HG03045 (cell line): ENCODE measurements at regions not wholly inside any gene's neighbourhood (a gene's known extent, or its start where the extent isn't known, plus 50 kb on each side); places are given as distances from the start of the nearest gene placed in this dataset.

Experiments used
- ATAC-seq: cut with Tn5 transposase; IDR thresholded peaks from one replicate; pipeline ENCODE4 v1.9.1; 2021; ENCODE audit warnings: mild to moderate bottlenecking, moderate library complexity; ENCODE audit not compliant: unreplicated experiment

DNA sequence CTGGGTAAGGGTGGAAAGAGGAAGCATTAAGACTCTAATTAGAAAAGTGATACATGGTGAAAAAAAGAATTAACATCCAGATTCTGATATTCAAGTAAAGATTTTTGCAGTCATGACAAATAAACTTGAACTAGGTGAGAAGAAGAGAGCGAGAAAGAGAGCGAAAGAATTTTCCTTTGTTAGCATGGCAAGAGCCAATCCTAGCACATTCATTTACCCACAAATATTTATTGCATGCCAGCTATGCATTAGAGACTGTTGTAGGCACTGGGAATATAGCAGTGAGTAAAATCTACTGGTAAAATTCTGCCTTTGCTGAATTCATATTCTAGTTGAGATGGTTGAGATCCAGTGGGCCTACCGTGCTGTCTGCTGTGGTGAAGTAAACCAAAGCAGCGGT, 177.9 kb upstream of the DPH6 start:
- no peak for ATAC-seq

DNA sequence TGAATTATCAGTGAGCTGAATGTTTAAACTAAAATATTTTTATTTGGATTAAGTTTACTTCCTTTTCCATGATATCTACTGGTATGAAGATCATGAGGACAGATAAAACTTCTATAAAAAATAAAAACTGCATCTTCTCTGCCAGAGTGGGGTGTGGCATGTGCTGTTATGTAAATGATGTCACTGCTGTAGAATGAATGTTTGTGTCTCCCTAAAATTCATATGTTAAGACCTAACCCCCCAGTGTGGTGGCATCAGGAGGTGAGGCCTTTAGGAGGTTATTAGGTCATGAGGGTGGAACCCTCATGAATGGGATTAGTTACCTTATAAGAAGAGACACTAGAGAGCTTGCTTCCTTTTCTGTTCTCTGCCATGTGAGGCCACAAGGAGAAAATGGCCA, 178.7 kb upstream of the DPH6 start:
- ATAC-seq, result no peak

DNA sequence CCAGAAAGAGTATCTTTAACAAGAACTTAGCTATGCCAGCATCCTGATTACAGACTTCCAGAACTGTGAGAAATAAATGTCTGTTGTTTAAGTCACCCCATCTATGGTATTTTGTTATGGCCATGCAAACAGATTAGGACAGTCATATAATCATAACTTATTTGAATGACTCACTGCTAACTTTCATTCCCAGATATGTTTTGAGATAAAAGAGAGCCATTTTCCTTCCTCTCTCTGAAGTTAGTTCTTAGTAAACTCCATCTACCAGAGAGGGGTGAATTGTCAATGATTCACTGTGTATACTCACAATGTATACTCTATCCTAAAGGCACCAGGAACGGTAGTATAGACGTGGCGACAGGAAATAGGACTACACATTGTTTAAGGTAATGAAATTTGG, 179.4 kb upstream of the DPH6 start:
- ATAC-seq, result no peak

DNA sequence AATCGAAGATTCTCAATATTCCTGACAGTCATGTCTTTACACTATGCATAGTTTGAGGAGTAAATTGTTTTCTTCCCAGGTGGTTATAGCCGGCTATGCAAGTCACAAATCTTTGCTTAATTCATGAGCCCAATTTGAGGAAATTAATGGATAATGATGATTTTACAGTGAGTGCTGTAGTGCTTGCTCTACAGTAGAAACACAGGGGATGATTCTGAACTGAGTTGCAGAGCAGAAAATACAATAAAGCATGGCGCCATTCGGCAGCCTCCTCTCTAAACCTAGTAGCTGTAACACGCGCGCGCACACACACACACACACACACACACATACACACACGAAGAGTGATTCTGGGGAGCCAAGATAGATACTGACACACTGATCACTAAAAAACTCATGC, 181.7 kb upstream of the DPH6 start:
- ATAC-seq, result no peak

DNA sequence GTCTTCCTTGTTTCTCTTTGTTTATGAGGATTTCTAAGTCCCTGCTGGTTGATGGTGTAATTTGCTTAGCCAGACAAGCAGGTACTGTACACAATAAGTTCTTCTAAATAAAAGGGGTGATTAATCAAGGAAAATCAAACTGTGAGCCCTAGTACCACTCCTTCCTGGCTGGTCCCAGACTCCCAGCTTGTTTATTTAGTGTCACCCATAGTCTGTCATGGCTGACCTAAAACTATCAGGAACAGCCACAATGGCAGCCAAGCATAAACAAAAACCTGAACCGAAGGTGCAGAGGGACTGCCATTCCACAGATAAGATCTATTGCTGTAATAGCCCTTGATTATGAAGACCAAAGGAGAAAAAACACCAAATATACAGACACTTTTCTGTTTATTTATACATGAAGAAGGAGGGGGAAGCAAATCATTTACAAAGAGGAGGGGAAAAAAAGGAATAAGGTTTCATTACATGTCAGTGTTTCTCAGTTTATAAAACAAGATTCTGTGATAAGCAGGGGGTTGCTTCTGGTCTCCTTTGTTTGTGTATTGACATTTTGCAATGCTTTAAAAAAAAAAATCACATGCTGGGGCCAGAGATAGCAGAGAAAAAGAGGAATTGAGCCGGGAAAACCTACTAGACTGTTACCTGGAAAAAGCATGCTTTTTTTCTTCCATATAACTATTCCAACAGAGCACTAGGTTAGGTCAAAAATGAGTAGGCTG, 182.4 kb upstream of the DPH6 start:
- ATAC-seq, result no peak

DNA sequence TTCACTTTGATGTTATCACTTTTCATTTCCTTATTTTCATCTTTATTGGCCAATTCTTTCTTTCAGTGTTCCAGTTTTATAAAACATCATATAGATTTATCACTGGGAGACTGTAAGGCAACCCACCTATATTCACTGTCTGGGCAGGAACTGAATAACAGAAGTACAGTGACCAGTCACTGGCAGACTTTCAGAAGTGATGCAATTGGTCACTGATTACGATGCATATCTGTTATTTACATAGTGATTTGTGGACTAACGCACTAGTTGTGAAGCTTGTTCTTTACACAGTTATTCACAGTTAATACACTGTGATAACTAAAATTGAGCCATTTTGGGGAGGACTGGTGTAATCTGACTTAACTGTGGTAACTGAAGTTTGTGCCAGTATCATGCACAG, 190.2 kb upstream of the DPH6 start:
- ATAC-seq, result no peak

DNA sequence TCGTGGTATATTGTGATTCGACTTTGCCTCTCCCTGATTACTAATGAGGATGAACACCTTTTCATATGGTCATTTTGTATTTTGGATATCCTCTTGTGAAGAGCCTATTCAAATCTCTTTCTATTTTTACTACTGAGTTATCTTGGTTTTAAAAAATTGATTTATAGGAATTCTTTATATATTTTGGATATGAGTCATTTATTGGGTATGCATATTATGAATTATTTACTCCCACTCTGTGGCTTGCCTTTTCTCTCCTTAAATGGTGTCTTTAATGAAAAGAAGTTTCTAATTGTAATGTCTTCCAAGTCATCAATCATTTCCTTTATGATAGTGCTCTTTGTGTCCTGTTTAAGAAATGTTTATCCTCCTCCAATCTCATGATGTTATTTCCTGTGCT, 191.5 kb upstream of the DPH6 start:
- ATAC-seq, result no peak

DNA sequence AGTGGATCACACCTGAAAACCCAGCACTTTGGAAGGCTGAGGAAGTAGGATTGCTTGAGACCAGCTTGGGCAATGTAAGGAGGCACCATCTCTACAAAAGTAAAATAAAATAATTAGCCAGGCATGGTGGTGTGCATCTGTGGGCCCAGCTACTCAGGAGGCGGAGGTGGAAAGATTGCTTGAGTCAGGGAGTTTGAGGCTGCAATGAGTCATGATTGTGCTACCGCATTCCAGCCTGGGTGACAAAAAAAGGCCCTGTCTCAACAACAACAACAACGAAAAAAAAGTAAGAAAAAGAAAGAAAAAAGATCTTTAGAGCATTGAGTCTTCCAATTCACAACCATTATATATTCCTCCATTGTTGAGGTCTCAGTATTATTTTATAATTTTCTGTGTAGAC, 192.4 kb upstream of the DPH6 start:
- ATAC-seq, result no peak

DNA sequence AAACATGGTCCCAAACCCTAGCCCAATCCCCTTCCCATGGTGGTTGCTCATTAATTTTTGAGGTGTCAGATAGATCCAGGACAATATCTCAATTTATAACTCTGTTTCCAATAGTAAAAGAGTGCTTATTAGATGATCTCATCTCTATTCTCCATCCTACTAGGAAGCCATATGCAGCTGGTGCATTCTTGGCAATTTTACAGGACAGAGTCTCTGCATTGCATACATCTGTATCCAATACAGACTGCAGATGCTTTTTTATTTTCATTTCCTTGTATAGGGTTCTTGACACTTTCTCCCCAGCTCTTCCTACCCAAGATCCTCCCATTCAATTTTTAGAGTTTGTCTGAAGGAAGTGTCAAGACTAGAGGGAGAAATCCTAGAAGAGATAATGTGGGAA, 194.8 kb upstream of the DPH6 start:
- ATAC-seq, result no peak

DNA sequence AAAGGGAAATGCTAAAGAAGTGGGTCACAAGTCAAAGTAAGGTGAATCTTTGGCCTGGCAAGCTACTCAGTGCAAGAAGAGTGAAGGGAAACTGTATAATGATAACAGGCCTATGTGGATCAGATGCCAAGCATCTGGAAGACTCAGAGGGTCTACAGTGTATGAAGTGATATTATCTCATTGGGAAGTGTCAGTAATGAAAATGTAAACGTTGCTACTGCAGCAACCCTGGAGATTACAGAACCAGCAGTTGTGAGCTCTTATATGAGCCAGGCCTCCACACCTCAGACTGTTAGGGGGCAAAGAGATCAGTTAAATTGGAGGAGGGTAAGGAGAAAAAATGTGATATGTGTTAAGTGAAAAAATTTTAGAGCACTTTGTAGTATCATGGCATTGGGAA, 195.4 kb upstream of the DPH6 start:
- ATAC-seq, result no peak

DNA sequence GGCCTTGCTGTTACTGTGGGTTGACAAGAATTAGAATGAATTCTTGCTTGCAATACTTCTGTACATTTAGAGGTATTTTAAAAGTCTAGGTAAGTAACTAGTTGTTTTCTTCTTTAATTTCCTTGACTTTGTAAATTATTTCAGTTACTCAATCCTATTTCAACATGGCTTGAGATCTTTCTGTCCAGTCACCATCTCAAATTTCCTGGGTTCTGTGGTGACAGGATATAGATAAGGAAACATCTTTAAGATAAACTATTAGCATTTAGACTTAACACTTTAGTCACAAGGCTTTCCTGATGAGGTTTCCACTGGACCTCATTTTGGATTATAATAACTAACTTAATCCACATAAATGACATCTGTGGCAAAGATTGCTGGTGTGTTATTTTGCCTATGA, 195.9 kb upstream of the DPH6 start:
- no peak for ATAC-seq

DNA sequence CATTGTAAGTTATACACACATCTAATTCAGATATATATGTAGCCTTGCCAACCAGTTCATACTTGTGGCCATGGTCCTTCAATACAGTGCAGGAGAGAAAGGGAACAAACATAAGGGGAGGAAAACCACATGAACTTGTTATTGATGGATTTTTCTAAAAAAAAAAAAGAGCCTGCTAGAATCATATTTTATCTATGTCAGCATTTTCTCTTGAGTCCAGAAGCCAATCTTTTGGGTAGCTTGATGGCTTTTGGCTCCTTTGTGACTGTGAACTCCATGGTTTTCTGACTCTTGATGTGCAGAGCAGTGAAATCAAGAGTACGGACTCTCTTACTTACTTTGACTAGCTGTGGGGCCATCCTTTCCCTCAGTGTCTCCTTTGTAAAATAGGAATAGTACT, 197.4 kb upstream of the DPH6 start:
- ATAC-seq, result no peak

DNA sequence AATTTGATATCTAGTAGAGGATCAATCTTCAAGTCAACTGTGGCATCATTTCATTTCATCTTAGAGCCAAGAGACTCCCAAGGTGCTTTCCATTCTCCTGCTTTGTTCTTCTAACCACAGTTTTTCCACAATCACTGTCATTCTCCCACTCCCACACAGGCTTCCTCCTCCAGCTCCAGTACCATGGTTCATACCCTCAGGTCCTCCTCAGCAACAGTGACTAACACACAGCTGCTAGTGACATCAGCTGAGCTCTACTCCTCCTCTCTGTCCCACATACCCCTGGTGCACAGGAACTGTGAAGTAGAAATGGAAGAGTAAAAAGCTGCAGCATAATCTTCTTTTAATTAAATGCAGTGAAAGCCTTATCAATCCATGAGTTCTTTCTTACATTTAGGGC, 200.2 kb upstream of the DPH6 start:
- ATAC-seq, result no peak

DNA sequence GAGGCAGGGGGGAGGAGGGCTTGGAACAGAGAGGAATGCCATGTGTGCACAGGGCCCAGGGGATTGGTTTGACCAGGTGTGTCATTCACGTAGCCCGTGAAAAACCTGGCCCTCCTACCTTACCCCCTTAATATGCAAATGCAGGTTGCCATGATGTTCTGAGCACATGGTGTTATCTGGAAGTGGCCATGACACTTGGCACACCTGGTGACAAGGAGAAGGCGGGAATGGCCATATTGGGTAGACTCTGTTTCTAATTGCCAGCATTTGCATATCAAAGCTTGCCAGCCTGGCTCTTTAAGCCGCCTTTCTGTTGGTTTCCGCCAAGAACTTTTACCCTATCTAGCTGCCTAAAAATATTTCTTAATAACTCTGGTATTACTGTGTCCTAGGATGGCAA, 202.1 kb upstream of the DPH6 start:
- no peak for ATAC-seq

DNA sequence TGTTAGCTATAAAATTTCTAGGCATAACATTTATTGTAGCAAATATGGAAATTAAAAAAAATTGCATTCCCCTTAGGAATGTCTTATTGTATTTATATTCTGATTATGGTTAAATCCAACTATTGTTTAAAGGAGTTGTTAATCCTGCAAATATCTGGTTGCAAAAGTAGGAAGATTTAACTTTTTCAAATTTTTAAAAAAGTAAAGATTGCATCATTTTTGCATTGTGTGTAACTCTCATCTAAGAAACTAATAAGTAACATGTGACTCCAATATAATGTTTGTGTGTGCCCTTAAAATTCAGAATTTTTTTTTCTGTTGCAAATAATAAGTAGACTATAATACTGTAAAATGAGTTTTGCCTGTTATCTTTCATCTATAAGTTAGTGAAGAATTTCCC, 204.1 kb upstream of the DPH6 start:
- ATAC-seq, result no peak

DNA sequence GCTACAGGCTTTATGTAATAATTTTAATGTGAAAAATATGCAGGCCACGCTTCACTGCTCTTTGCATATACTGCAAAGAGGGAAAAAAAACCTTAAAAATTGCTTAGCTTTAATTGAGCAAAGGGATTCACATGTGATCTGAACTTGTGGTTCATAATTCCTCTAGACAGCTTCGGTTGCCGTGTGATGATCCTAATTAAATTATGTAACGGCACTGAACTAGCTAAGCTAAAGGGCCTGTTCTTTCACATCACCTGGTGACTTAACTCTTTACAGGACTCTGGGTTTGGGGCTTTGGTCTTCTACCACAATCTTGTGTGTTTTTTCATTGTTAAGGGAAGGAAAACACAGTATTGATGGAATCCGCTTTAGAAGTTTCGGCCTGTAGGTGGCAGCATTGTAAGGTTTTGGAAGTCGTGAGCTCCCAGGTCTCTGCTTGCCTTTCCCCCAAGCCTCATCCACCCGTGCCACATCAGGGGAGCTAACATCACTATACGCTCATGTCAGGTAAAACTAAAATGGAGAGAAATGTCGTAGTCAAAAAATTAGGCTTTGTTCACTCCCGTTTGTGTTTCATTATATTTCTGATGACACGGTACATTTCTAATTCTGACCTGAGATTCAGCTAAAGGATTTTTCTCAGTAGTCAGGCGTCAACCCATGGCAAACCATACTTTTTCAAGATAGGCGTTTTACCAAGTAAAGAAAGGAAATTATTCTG, 205.6 kb upstream of the DPH6 start:
- no peak for ATAC-seq

DNA sequence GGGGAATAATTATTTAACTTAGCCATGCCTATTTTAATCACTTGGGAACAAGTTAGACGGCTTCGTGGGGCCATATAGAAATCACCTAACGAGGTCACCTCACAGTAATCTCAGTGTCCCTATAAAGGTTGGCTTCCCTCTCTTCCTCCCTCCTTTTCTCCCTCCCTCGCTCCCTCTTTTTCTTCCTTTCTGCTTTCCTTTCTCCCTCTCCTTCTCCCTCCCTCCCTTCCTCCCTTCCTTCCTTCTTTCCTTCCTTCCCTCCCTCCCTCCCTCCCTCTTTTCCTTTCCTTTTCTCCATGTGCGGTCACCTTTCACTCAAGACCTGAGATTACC, 206.1 kb upstream of the DPH6 start:
- no peak for ATAC-seq

DNA sequence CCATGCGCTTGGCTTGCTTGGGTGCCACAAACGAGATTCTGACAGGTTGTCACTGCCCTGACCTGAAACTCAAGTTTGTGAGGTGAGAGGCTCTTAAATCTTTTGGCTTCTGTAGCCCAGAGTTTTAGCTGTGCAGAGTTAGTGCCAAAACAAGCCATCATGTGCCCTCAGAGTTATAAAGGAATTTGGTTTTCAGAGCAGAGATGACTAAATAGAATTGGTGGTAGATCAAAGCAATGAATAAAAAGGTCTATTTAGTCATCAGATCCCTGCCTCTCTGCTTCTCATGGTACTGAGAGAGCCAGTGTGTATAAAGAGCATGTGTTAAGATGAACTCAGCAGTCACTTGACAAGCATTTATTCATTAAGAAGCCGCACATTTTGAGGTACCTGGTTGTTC, 207.5 kb upstream of the DPH6 start:
- no peak for ATAC-seq

DNA sequence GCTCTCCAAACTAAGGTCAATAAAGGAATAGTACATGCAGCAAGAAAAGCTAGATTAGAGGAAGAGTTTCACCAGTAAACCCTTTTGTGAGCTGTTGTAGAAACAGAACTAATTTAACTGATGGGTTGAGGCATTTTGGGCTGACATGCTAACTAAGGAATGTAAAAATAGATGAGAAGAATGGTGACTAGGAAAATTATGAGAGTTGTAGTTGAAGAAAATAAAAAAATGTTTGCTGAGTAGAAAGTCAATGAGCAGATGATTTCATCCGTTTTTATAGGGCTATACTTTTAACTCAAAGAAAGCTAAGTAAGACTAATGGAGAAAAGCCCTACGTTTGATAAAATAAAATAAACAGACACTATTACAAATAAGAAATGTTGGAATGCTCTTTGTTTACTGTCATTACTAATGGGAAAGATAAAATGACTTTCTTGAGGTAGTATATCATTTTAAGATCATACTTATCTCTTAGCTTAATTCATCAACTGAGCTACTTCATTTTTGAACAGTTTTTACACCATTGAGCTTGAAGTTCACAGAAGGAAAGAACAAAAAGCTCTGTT, 209.4 kb upstream of the DPH6 start:
- no peak for ATAC-seq

DNA sequence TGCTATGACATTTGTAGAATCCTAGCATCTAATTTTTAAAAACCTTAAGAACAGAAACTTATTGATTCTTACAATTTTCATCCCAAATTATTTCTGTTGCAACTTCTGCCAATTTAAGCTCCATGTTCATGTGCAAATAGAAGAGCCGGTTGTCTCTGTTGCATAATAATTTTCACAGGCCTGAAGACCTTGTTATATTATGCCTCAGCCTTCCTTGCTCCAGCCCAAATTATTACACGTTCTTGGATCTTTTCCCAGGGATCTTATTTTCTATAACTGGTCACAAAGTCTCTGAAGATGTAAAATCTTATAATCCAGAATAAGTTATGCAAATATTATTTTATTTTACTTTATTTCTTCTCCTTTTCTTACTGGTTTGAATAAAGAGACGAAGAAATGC, 210.7 kb upstream of the DPH6 start:
- no peak for ATAC-seq

DNA sequence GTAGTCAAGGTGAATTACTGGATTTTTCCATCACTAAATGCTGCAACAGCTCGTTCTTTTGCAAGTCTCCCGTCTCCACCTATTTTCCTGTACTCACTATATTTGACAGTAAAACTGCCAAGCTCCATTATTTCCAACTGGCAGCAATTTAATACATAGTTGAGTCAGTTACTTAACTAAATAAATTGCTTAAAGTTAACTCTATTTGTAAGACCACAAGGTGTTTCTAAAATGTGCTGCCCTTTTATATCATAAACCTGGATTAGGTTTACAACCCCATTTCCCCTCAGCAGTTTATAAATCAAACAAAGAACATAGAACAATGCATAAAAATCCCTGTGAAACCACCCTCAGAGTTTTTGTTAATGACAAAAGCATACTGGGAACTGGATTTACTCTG, 211.4 kb upstream of the DPH6 start:
- ATAC-seq, result no peak

DNA sequence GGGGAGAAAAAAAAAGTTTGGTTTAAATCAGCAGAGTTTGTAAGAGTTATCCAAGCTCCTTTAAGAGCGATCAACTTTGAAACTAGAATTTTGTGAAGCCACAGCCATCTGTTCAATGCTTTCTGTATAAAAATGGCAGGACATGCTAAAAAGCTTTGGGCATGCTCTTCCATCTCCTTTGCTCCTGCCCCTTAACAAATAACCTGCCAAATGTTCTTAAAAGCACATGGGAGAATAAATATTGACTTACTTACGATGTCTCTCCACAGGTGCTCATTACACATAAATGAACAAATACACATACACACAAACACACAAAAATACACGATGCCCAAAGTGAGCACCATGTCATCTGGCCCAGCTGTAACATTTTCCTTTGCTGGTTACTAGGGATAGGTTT, 211.8 kb upstream of the DPH6 start:
- ATAC-seq, result no peak
